Right lobe of liver (tissue), 6 donors: ENCODE measurements at regions not wholly inside any gene's neighbourhood (a gene's known extent, or its start where the extent isn't known, plus 50 kb on each side); places are given as distances from the start of the nearest gene placed in this dataset.

Source experiments
- ATAC-seq, 4 donors: fragments of 200-7000 bp; cut with Tn5 transposase; one replicate each; pipeline ENCODE4 v1.9.1; 2020; ENCODE audit warnings: mild to moderate bottlenecking in 4 of 4, moderate library complexity in 4 of 4
- DNase-seq, 3 donors: peaks; one replicate each; pipeline ENCODE4 v3.0.0-alpha.2; 2020
- H3K27ac ChIP-seq, 3 donors: fragments of 200-600 bp; one replicate each; pipeline ENCODE4 v1.8.0; 2022
- H3K27me3 ChIP-seq, 2 donors: fragments of 200-600 bp; one replicate each; pipeline ENCODE4 v1.8.0; 2022
- H3K36me3 ChIP-seq, 4 donors: fragments of 200-600 bp; sonication (generic) in 1 of 4; one replicate each; pipeline versions ENCODE4 v1.5.1 to v1.8.0; 2017 to 2022; ENCODE audit warnings: control low read depth in 1 of 4
- H3K4me1 ChIP-seq, 4 donors: fragments of 200-600 bp; sonication (generic) in 1 of 4; one replicate each; pipeline versions ENCODE4 v1.5.1 to v1.8.0; 2017 to 2022; ENCODE audit warnings: control low read depth in 1 of 4
- H3K4me3 ChIP-seq, 3 donors: fragments of 200-600 bp; one replicate each; pipeline ENCODE4 v1.8.0; 2022
- H3K9me3 ChIP-seq, 4 donors: fragments of 200-600 bp; sonication (generic) in 1 of 4; one replicate each; pipeline versions ENCODE4 v1.5.1 to v1.8.0; 2017 to 2022; ENCODE audit warnings: control low read depth in 1 of 4
- CTCF ChIP-seq, 4 donors: fragments of 200-600 bp in 3 of 4; fragments of 450-650 bp in 1 of 4; IDR thresholded peaks; one replicate each; pipeline versions ENCODE4 v1.5.1 to v1.8.0; 2016 to 2022; ENCODE audit warnings: antibody characterized with exemption in 4 of 4, mild to moderate bottlenecking in 2 of 4
- POLR2A ChIP-seq: fragments of 450-650 bp; IDR thresholded peaks from one replicate; pipeline ENCODE4 v1.6.1; 2017; ENCODE audit warnings: antibody characterized with exemption, mild to moderate bottlenecking
- WGBS: methylation state at CpG from one replicate; pipeline ENCODE4 v1.1.6; 2018; ENCODE audit warnings: low coverage, low lambda C conversion rate; ENCODE audit not compliant: insufficient coverage; ENCODE audit errors: missing lambda C conversion rate; 5-methylcytosine and 5-hydroxymethylcytosine counted together
- intact Hi-C, 2 donors: fragments of 100-400 bp; cut with DNase I; formaldehyde crosslinking; loops; one replicate each; pipeline versions ENCODE4 v1.11.2 to v1.14.1; 2022
- donor health status: DM: no; HTN: yes; CAD: no.
- donor health status: DM: no; HTN: no; CAD: no.
- donor health status: DM: no; HTN: no; CAD: no.
- donor health status: DM: no; HTN: yes; CAD: no.
- donor health status: DM: no; HTN: yes; CAD: no.

- DNase-seq (no peak), ATAC-seq (no peak)
- intact Hi-C loops, result no loop called here
- H3K4me1 ChIP-seq, result no peaks in the 10 kb centered on the region
- H3K9me3 ChIP-seq, result no peaks in the 10 kb centered on the region
- 61% methylated on average over 2 of the region's 2 CpGs for WGBS
- H3K36me3 ChIP-seq, result no peaks in the 10 kb centered on the region
- no peak overlapping the region for H3K27ac ChIP-seq
- H3K4me3 ChIP-seq, result no peak overlapping the region
- H3K27me3 ChIP-seq, result no peaks in the 10 kb centered on the region
- TF ChIP-seq POLR2A, result no peak
- no peak for TF ChIP-seq CTCF (IDR thresholded peaks at IDR 0.05)
Observed at GRCh38 chr3:81029861-81030260, 731.6 kb downstream of the GBE1 start.

DNA sequence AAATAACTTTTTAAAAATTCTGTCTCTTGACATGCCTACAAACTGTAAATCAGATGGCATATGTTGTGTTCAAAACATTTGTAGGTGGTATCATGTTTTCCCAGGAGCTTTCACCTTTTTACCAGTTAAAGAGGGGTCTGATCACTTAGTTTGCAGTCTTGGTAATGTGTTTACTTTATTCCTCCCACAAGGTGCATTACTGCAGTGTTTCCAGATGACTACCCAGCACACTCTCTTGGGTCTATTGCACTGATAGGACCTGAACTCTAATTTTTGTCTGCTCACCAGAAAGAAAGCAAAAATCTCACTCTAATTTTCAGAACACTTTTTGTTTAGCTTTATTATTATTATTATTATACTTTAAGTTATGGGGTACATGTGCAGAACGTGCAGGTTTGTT lies 734.1 kb downstream of the GBE1 start:
- 100% methylated on average over 1 of the region's 1 CpG for WGBS
- DNase-seq (no peak), ATAC-seq (no peak)

GRCh38 chr3:81024560-81024959 lies 736.9 kb downstream of the GBE1 start:
- no peaks in the 10 kb centered on the region for H3K4me1 ChIP-seq
- no peak overlapping the region for H3K27ac ChIP-seq
- H3K9me3 ChIP-seq, result no peaks in the 10 kb centered on the region
- intact Hi-C loops, result no loop called here
- no peaks in the 10 kb centered on the region for H3K36me3 ChIP-seq
- no peaks in the 10 kb centered on the region for H3K27me3 ChIP-seq
- WGBS, result 87% methylated on average over 7 of the region's 7 CpGs
- ATAC-seq (no peak), DNase-seq (no peak)
- TF ChIP-seq POLR2A (no peak), CTCF (IDR thresholded peaks at IDR 0.05) (no peak)
- no peak overlapping the region for H3K4me3 ChIP-seq

More for the DNA sequence above, 734.1 kb downstream of the GBE1 start:
- H3K4me3 ChIP-seq, result no peak overlapping the region
- no peaks in the 10 kb centered on the region for H3K4me1 ChIP-seq
- no peak overlapping the region for H3K27ac ChIP-seq
- no peak for TF ChIP-seq CTCF (IDR thresholded peaks at IDR 0.05)
- no peak for TF ChIP-seq POLR2A
- H3K36me3 ChIP-seq, result no peaks in the 10 kb centered on the region
- no peaks in the 10 kb centered on the region for H3K9me3 ChIP-seq
- no peaks in the 10 kb centered on the region for H3K27me3 ChIP-seq
- intact Hi-C loops, result no loop called here

- 77% methylated on average over 3 of the region's 3 CpGs for WGBS
- TF ChIP-seq CTCF (IDR thresholded peaks at IDR 0.05), result no peak
- no peak for TF ChIP-seq POLR2A
- DNase-seq (no peak), ATAC-seq (no peak)
- Histone ChIP-seq H3K27me3 (no peaks in the 10 kb centered on the region), H3K4me3 (no peak overlapping the region), H3K9me3 (no peaks in the 10 kb centered on the region), H3K4me1 (no peaks in the 10 kb centered on the region), H3K27ac (no peak overlapping the region), H3K36me3 (no peaks in the 10 kb centered on the region)
- intact Hi-C loops, result no loop called here
Observed at GRCh38 chr3:81022339-81022738, 739.1 kb downstream of the GBE1 start.

GRCh38 chr3:81013360-81013759 lies 748.1 kb downstream of the GBE1 start:
- ATAC-seq, result no peak
- no peak overlapping the region for H3K27ac ChIP-seq
- no peaks in the 10 kb centered on the region for H3K9me3 ChIP-seq
- intact Hi-C loops, result no loop called here
- 85% methylated on average over 2 of the region's 2 CpGs for WGBS
- no peak overlapping the region for H3K4me3 ChIP-seq
- no peak for DNase-seq
- no peaks in the 10 kb centered on the region for H3K27me3 ChIP-seq
- no peaks in the 10 kb centered on the region for H3K36me3 ChIP-seq
- TF ChIP-seq CTCF (IDR thresholded peaks at IDR 0.05) (no peak), POLR2A (no peak)
- H3K4me1 ChIP-seq, result no peaks in the 10 kb centered on the region
